ENCODE measurements at regions not wholly inside any gene's neighbourhood (a gene's known extent, or its start where the extent isn't known, plus 50 kb on each side); places are given as distances from the start of the nearest gene placed in this dataset.
"Not testable (repeated sequence)": the region's sequence is repeated elsewhere in the genome, so short reads cannot be mapped to it uniquely, and the experiment has no call there.

DNA sequence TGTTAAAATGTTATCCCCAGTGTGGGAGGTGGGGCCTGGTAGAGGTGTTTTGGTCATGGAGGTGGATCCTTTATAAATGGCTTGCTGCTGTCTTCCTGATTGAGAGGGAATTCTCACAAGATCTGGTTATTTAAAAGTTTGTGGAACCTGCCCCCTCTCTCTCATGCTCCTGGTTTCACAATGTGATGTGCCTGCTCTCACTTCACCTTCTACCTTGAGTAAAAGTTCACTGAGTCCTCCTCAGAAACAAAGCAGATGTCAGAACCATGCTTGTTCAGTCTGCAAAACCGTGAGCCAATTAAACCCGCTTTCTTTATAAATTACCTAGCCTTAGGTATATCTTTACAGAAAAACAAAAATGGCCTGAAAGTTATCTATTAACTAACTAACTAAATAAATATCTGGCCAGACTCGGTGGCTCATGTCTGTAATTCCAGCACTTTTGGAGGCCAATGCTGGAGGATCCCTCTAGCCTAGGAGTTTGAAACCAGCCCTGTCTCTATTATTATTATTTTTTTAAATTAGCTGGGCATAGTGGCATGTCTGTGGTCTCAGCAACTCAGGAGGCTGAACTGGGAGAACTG is 1067.4 kb downstream of the CDH9 start:
- H3K36me3 Mint-ChIP-seq (ENCODE audit: insufficient read depth, unreplicated experiment) = no peaks in the 10 kb centered on the region
- H3K4me1 Mint-ChIP-seq (ENCODE audit: low read depth, unreplicated experiment) = no peaks in the 10 kb centered on the region
- peaks cover 10% of the 10 kb centered on the region for H3K9me3 Mint-ChIP-seq (ENCODE audit: low read depth, unreplicated experiment)
- no peaks in the 10 kb centered on the region for H3K27me3 Mint-ChIP-seq (ENCODE audit: unreplicated experiment)
- no peak for DNase-seq
- intact Hi-C loops (cut with micrococcal nuclease; ENCODE audit: unreplicated experiment) = no loop called here
- no peak overlapping the region for H3K4me3 Mint-ChIP-seq (ENCODE audit: low read depth, unreplicated experiment)
- TF ChIP-seq CTCF (IDR thresholded peaks at IDR 0.05; ENCODE audit: unreplicated experiment) = no peak
- CTCF ChIA-PET = no interaction called here
- H3K27ac Mint-ChIP-seq (ENCODE audit: unreplicated experiment) = no peak overlapping the region
- no TSS peak for BruUV-seq (replicated peaks)

DNA sequence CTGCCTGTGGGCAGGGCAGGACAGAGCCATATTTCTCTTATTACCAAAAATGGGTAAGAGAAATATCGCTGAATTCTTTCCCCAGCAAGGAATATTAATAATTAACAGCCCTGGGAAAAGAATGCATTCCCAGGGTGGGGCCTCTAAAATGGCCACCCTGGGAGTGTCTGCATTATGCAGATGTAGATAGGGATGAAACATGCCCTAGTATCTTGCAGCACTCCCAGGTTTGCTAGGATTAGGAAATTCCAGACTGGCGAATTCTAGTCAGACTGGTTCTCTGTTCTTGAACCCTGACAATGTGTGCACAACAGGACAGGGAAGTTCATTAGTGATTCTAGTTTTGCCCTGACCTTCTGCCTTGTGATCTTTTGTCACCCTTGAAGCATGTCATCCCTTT is 1069.3 kb downstream of the CDH9 start:
- DNase-seq; H3K27ac Mint-ChIP-seq (ENCODE audit: unreplicated experiment); intact Hi-C loops (cut with micrococcal nuclease; ENCODE audit: unreplicated experiment); H3K4me3 Mint-ChIP-seq (ENCODE audit: low read depth, unreplicated experiment); H3K4me1 Mint-ChIP-seq (ENCODE audit: low read depth, unreplicated experiment); BruUV-seq (replicated peaks); H3K27me3 Mint-ChIP-seq (ENCODE audit: unreplicated experiment); CTCF ChIA-PET; H3K36me3 Mint-ChIP-seq (ENCODE audit: insufficient read depth, unreplicated experiment): not testable (repeated sequence)
- H3K9me3 Mint-ChIP-seq (ENCODE audit: low read depth, unreplicated experiment) = peaks cover 10% of the 10 kb centered on the region

DNA sequence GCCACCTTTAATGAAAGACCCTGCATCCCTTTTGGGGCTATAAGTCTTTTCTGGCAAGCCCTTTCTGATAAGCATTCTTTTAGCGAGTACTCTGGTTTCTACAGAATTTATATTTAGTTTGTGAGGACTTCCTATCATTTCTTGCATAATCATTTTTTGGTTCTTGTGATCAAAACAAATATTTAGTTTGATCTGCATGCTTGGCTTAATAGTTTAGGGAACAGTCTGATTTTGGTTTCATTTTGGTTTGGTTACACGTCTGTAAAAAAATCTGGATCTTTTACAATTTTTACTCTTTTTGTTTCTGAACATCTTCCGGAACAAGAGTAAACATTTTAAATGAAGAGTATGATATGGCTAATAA is 1074.4 kb downstream of the CDH9 start:
- no TSS peak for BruUV-seq (replicated peaks)
- no peaks in the 10 kb centered on the region for H3K36me3 Mint-ChIP-seq (ENCODE audit: insufficient read depth, unreplicated experiment)
- CTCF ChIA-PET = no interaction called here

DNA sequence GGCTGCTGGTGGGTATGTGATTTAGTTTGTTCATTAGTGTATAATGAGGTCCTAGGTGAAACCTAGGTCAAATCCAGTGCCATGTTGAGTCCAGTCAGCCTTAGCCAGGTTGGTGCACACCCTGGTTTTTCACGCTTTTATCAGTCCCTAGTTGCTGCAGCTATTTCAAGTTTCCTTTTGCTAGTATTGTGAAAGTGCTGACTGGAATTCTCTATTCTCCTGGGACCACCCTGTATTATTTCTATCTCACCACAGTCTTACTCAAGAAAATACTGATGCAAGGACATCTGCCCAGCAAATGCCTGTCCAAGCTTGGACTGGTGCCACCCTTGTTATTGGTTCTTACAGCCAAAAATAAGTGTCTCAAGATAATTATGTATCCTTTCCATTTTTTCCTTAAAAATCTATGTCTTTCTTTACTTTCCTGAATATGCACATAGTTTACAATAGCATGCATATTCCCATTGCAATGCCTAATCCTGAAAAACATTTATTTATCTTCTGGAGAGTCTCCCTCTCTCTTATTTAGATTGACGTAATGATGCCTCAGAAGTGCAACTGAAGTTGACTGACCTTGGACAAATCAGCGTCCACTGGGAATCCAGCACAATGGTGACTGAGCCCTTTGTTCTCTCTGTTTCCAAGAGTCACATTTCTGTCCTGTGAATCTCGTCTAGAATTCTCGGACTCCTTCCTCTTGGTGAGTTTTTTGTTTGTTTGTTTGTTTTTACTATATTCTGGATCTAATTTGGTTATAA is 1075.0 kb downstream of the CDH9 start:
- Mint-ChIP-seq H3K36me3 (ENCODE audit: insufficient read depth, unreplicated experiment) (no peaks in the 10 kb centered on the region), H3K4me1 (ENCODE audit: low read depth, unreplicated experiment) (no peaks in the 10 kb centered on the region), H3K27me3 (ENCODE audit: unreplicated experiment) (no peaks in the 10 kb centered on the region), H3K4me3 (ENCODE audit: low read depth, unreplicated experiment) (no peak overlapping the region), H3K9me3 (ENCODE audit: low read depth, unreplicated experiment) (peaks cover 10% of the 10 kb centered on the region), H3K27ac (ENCODE audit: unreplicated experiment) (no peak overlapping the region)
- DNase-seq = no peak
- CTCF ChIA-PET = no interaction called here
- intact Hi-C loops (cut with micrococcal nuclease; ENCODE audit: unreplicated experiment) = no loop called here
- no TSS peak for BruUV-seq (replicated peaks)
- no peak for TF ChIP-seq CTCF (IDR thresholded peaks at IDR 0.05; ENCODE audit: unreplicated experiment)

More for the DNA sequence above, 1074.4 kb downstream of the CDH9 start:
- intact Hi-C loops (cut with micrococcal nuclease; ENCODE audit: unreplicated experiment) = no loop called here
- Mint-ChIP-seq H3K4me3 (ENCODE audit: low read depth, unreplicated experiment) (no peak overlapping the region), H3K27me3 (ENCODE audit: unreplicated experiment) (no peaks in the 10 kb centered on the region), H3K4me1 (ENCODE audit: low read depth, unreplicated experiment) (no peaks in the 10 kb centered on the region), H3K27ac (ENCODE audit: unreplicated experiment) (no peak overlapping the region), H3K9me3 (ENCODE audit: low read depth, unreplicated experiment) (peaks cover 12% of the 10 kb centered on the region)
- no peak for TF ChIP-seq CTCF (IDR thresholded peaks at IDR 0.05; ENCODE audit: unreplicated experiment)
- no peak for DNase-seq

DNA sequence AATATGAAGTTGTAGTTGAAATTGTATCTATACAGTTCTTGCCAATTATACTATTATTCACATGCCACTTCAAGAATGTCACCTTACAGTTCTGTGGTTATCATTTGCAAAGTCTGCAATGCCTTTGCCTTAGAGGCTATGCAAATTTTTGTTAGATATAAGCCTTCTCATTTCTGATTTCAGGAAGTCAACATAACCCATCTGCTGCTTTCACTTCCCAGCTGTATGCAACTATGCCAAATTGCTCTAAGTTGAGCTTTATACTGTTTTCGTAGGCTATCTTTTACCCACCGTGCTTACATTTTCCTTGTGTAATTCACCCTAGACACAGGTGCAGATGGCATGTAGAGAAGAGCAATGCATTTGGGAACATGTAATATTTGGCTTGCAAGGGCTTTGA is 1083.0 kb downstream of the CDH9 start:
- no peak overlapping the region for H3K4me3 Mint-ChIP-seq (ENCODE audit: low read depth, unreplicated experiment)
- no peak for TF ChIP-seq CTCF (IDR thresholded peaks at IDR 0.05; ENCODE audit: unreplicated experiment)
- H3K36me3 Mint-ChIP-seq (ENCODE audit: insufficient read depth, unreplicated experiment) = no peaks in the 10 kb centered on the region
- DNase-seq = no peak
- no TSS peak for BruUV-seq (replicated peaks)
- CTCF ChIA-PET = no interaction called here
- H3K9me3 Mint-ChIP-seq (ENCODE audit: low read depth, unreplicated experiment) = peaks cover 2% of the 10 kb centered on the region
- intact Hi-C loops (cut with micrococcal nuclease; ENCODE audit: unreplicated experiment) = no loop called here
- H3K4me1 Mint-ChIP-seq (ENCODE audit: low read depth, unreplicated experiment) = no peaks in the 10 kb centered on the region
- H3K27me3 Mint-ChIP-seq (ENCODE audit: unreplicated experiment) = no peaks in the 10 kb centered on the region
- no peak overlapping the region for H3K27ac Mint-ChIP-seq (ENCODE audit: unreplicated experiment)

Measured in Calu3 (cell line).